ENCODE measurements at regions not wholly inside any gene's neighbourhood (a gene's known extent, or its start where the extent isn't known, plus 50 kb on each side); places are given as distances from the start of the nearest gene placed in this dataset.

DNA sequence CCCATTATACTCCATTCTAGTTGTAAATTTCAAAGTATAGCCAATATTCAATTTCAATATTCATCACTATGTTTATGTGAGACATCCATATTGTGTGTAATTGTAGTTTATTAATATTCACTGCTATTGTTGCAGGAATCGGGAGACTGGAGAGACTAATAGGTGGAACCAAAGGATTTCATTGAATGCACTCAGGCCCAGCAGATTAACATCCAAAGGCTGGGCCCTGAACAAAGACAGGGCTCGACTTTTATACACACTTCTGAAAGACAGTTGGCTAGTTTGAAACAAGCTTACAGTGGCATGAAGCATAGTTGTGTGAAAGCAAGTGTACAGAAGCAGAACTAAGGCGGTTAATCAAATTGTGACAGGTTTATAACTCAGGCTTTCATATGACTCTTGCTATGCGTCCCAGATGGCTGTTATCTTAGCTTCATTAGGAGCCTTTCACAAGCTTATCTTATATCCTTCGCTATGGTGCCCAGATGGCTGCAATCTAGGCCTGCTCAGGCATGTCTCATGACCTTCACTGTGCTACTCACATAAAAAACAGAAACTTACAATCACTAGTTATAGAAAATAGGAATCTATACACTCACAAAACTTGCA is 1038.8 kb upstream of the EPHA6 start:
- TF ChIP-seq, protein P1, sequence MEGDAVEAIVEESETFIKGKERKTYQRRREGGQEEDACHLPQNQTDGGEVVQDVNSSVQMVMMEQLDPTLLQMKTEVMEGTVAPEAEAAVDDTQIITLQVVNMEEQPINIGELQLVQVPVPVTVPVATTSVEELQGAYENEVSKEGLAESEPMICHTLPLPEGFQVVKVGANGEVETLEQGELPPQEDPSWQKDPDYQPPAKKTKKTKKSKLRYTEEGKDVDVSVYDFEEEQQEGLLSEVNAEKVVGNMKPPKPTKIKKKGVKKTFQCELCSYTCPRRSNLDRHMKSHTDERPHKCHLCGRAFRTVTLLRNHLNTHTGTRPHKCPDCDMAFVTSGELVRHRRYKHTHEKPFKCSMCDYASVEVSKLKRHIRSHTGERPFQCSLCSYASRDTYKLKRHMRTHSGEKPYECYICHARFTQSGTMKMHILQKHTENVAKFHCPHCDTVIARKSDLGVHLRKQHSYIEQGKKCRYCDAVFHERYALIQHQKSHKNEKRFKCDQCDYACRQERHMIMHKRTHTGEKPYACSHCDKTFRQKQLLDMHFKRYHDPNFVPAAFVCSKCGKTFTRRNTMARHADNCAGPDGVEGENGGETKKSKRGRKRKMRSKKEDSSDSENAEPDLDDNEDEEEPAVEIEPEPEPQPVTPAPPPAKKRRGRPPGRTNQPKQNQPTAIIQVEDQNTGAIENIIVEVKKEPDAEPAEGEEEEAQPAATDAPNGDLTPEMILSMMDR (IDR thresholded peaks at IDR 0.05; ENCODE audit: poor library complexity, severe bottlenecking), result no peak
- TF ChIP-seq RAD21 (conservative IDR thresholded peaks at IDR 0.05) (no peak), POLR2AphosphoS5 (IDR thresholded peaks at IDR 0.05) (no peak), EZH2 (IDR thresholded peaks at IDR 0.05; ENCODE audit: borderline replicate concordance, insufficient read depth, low read length, poor library complexity, severe bottlenecking) (no peak), SMC3 (conservative IDR thresholded peaks at IDR 0.05; ENCODE audit: poor library complexity) (no peak)
- TF ChIP-seq, protein P2, sequence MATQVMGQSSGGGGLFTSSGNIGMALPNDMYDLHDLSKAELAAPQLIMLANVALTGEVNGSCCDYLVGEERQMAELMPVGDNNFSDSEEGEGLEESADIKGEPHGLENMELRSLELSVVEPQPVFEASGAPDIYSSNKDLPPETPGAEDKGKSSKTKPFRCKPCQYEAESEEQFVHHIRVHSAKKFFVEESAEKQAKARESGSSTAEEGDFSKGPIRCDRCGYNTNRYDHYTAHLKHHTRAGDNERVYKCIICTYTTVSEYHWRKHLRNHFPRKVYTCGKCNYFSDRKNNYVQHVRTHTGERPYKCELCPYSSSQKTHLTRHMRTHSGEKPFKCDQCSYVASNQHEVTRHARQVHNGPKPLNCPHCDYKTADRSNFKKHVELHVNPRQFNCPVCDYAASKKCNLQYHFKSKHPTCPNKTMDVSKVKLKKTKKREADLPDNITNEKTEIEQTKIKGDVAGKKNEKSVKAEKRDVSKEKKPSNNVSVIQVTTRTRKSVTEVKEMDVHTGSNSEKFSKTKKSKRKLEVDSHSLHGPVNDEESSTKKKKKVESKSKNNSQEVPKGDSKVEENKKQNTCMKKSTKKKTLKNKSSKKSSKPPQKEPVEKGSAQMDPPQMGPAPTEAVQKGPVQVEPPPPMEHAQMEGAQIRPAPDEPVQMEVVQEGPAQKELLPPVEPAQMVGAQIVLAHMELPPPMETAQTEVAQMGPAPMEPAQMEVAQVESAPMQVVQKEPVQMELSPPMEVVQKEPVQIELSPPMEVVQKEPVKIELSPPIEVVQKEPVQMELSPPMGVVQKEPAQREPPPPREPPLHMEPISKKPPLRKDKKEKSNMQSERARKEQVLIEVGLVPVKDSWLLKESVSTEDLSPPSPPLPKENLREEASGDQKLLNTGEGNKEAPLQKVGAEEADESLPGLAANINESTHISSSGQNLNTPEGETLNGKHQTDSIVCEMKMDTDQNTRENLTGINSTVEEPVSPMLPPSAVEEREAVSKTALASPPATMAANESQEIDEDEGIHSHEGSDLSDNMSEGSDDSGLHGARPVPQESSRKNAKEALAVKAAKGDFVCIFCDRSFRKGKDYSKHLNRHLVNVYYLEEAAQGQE (IDR thresholded peaks at IDR 0.05; ENCODE audit: borderline replicate concordance), result no peak
